Keratinocyte (primary cell): ENCODE measurements at regions not wholly inside any gene's neighbourhood (a gene's known extent, or its start where the extent isn't known, plus 50 kb on each side); places are given as distances from the start of the nearest gene placed in this dataset.

ENCODE experiments used
- CTCF ChIP-seq, 3 experiments: IDR thresholded peaks in 1 of 3; conservative IDR thresholded peaks in 1 of 3; optimal IDR thresholded peaks in 1 of 3; 2 replicates in 2 of 3; 3 replicates in 1 of 3; pipeline versions ENCODE3 to v1.5.1; 2011; ENCODE audit warnings: low read length in 3 of 3, mild to moderate bottlenecking in 3 of 3, moderate library complexity in 2 of 3, control low read depth in 1 of 3, inconsistent platforms in 1 of 3; ENCODE audit not compliant: insufficient read depth in 2 of 3; ENCODE audit errors: extremely low read depth in 1 of 3
- EZH2 ChIP-seq: IDR thresholded peaks from one replicate; pipeline ENCODE4 v1.6.1; 2012; ENCODE audit warnings: inconsistent platforms, mild to moderate bottlenecking, low read length, moderate library complexity

GRCh38 chr6:26175428-26176181 is 88.4 kb downstream of the HFE start:
- peak; percentile 31 to 62 (median 55) for TF ChIP-seq CTCF (optimal IDR thresholded peaks at IDR 0.05 in 1 of 3, IDR thresholded peaks at IDR 0.05 in 1 of 3, conservative IDR thresholded peaks at IDR 0.05 in 1 of 3; ENCODE audit: extremely low read depth in 1 of 3, insufficient read depth in 2 of 3, low read length in 3 of 3)
- no peak for TF ChIP-seq EZH2
